ENCODE measurements at regions not wholly inside any gene's neighbourhood (a gene's known extent, or its start where the extent isn't known, plus 50 kb on each side); places are given as distances from the start of the nearest gene placed in this dataset.

GRCh38 chr17:27958708-27959381 is 65.7 kb upstream of the LYRM9 start:
- no peak overlapping the region for H3K4me2 ChIP-seq (ENCODE audit: low read length)
- no peak overlapping the region for H3K4me3 ChIP-seq (replicated peaks in 1 of 2; ENCODE audit: low read depth in 1 of 2, low read length in 2 of 2)
- H3K27ac ChIP-seq (ENCODE audit: low read depth, low read length) = no peak overlapping the region
- intact Hi-C loops (cut with micrococcal nuclease) = no loop called here
- TF ChIP-seq SP1 (IDR thresholded peaks at IDR 0.05; ENCODE audit: low read depth) (no peak), ZFX (IDR thresholded peaks at IDR 0.05) (no peak), POLR2AphosphoS5 (IDR thresholded peaks at IDR 0.05; ENCODE audit: low read depth, low read length) (no peak), POLR2A (IDR thresholded peaks at IDR 0.05; ENCODE audit: borderline replicate concordance, extremely low read depth, insufficient read depth, insufficient read length) (no peak), CEBPB (IDR thresholded peaks at IDR 0.05; ENCODE audit: low read depth) (no peak), ZNF274 (IDR thresholded peaks at IDR 0.05; ENCODE audit: low read depth, low read length) (no peak), ELF1 (IDR thresholded peaks at IDR 0.05; ENCODE audit: borderline replicate concordance, low read depth) (no peak), REST (IDR thresholded peaks at IDR 0.05; ENCODE audit: low read depth) (no peak), SRF (IDR thresholded peaks at IDR 0.05; ENCODE audit: low read depth) (no peak), MAX (IDR thresholded peaks at IDR 0.05) (no peak), CTCF (IDR thresholded peaks at IDR 0.05 in 2 of 3, conservative IDR thresholded peaks at IDR 0.05 in 1 of 3; ENCODE audit: borderline replicate concordance in 1 of 3, insufficient read depth in 1 of 3, low read depth in 2 of 3, low read length in 2 of 3) (no peak), EGR1 (IDR thresholded peaks at IDR 0.05; ENCODE audit: low read depth) (no peak), YY1 (IDR thresholded peaks at IDR 0.05; ENCODE audit: extremely low read depth, insufficient replicate concordance, low read depth, low read length) (no peak), RAD21 (IDR thresholded peaks at IDR 0.05; ENCODE audit: low read depth) (no peak), SIN3A (IDR thresholded peaks at IDR 0.05; ENCODE audit: low read depth) (no peak), ZBTB33 (IDR thresholded peaks at IDR 0.05; ENCODE audit: extremely low read depth, insufficient replicate concordance, low read length) (no peak), JUND (IDR thresholded peaks at IDR 0.05) (no peak), FOSL1 (IDR thresholded peaks at IDR 0.05; ENCODE audit: low read depth) (no peak), ATF3 (IDR thresholded peaks at IDR 0.05) (no peak), CBX3 (IDR thresholded peaks at IDR 0.05; ENCODE audit: low read depth) (no peak)
- no peaks in the 10 kb centered on the region for H3K36me3 ChIP-seq (ENCODE audit: control insufficient read depth in 1 of 2, insufficient read depth in 2 of 2, low read length in 2 of 2)
- BruUV-seq (replicated peaks) = no TSS peak
- no peak for ATAC-seq
- no peaks in the 10 kb centered on the region for H3K79me2 ChIP-seq (ENCODE audit: insufficient read depth, low read length)
- peaks cover 12% of the 10 kb centered on the region; the same call in 1 of the 2 replicates for H3K27me3 ChIP-seq (ENCODE audit: insufficient read depth, low read length)
- H3K9ac ChIP-seq (ENCODE audit: low read length) = no peak overlapping the region
- H3K9me2 ChIP-seq (ENCODE audit: insufficient read depth) = no peaks in the 10 kb centered on the region
- ChIA-PET CTCF (no interaction called here), RAD21 (ENCODE audit: low non-redundant PET in 1 of 2, low total read pairs in 2 of 2, uncharacterized antibody in 2 of 2, unreplicated experiment in 2 of 2) (no interaction called here), POLR2A (no interaction called here)
- H2AFZ ChIP-seq (ENCODE audit: low read depth, low read length, poor library complexity, severe bottlenecking) = no peak overlapping the region
- peaks cover 8 to 18% of the 10 kb centered on the region in 2 experiments for H3K4me1 ChIP-seq (ENCODE audit: control insufficient read depth in 1 of 2, insufficient read depth in 2 of 2, low read length in 2 of 2)
- H4K20me1 ChIP-seq (ENCODE audit: insufficient read depth) = no peaks in the 10 kb centered on the region
- H3K9me3 ChIP-seq (ENCODE audit: control insufficient read depth in 1 of 2, insufficient read depth in 1 of 2, low read depth in 1 of 2, low read length in 2 of 2) = no peaks in the 10 kb centered on the region
- no peak for DNase-seq (ENCODE audit: low read depth, low spot score)
